ENCODE measurements at regions not wholly inside any gene's neighbourhood (a gene's known extent, or its start where the extent isn't known, plus 50 kb on each side); places are given as distances from the start of the nearest gene placed in this dataset.

- H2BK5ac ChIP-seq (ENCODE audit: low read depth, low read length, poor library complexity, severe bottlenecking): no peak overlapping the region
- no peak overlapping the region for H3K23ac ChIP-seq (ENCODE audit: low read length in 2 of 2)
- DNase-seq: no peak
- H3K9me3 ChIP-seq (ENCODE audit: control insufficient read depth, low read length): no peaks in the 10 kb centered on the region
- H4K8ac ChIP-seq (ENCODE audit: low read length): no peak overlapping the region
- no peak overlapping the region for H2BK15ac ChIP-seq (ENCODE audit: low read depth, poor library complexity, severe bottlenecking)
- H3K4ac ChIP-seq (ENCODE audit: low read depth in 1 of 2, low read length in 2 of 2): no peak overlapping the region
- H2BK120ac ChIP-seq (ENCODE audit: low read depth, low read length): no peak overlapping the region
- H3K27ac ChIP-seq (ENCODE audit: low read length, poor library complexity, severe bottlenecking): no peak overlapping the region
- no peak overlapping the region for H3K14ac ChIP-seq (ENCODE audit: low read length in 2 of 2)
- H3K36me3 ChIP-seq (ENCODE audit: control insufficient read depth in 1 of 2, insufficient read depth in 2 of 2, low read depth in 1 of 2, low read length in 2 of 2): no peaks in the 10 kb centered on the region
- no peaks in the 10 kb centered on the region for H3K79me1 ChIP-seq (replicated peaks; ENCODE audit: low read length, poor library complexity, severe bottlenecking)
- H3K4me1 ChIP-seq (ENCODE audit: control insufficient read depth, insufficient read depth, low read depth, low read length): no peaks in the 10 kb centered on the region
- H2AK5ac ChIP-seq (ENCODE audit: low read length, severe bottlenecking): no peak overlapping the region
- H3K18ac ChIP-seq (ENCODE audit: low read depth in 1 of 2, low read length in 2 of 2): no peak overlapping the region
- no peak overlapping the region for H2BK12ac ChIP-seq (ENCODE audit: low read length in 2 of 2)
- no peak overlapping the region for H3K4me3 ChIP-seq (ENCODE audit: insufficient read depth in 1 of 2, low read depth in 1 of 2, low read length in 2 of 2)
- 60% methylated on average over 5 of the region's 7 CpGs for WGBS
- H2AFZ ChIP-seq (ENCODE audit: low read depth, low read length): no peak overlapping the region
- no peaks in the 10 kb centered on the region for H3K27me3 ChIP-seq (ENCODE audit: control insufficient read depth in 1 of 2, insufficient read depth in 1 of 2, low read length in 2 of 2)
- H3K4me2 ChIP-seq (ENCODE audit: low read length, poor library complexity, severe bottlenecking): no peak overlapping the region
- no peak overlapping the region for H4K91ac ChIP-seq (ENCODE audit: low read length)
- H3K9ac ChIP-seq (ENCODE audit: low read length): no peak overlapping the region
Observed at GRCh38 chr13:106680796-106681472, 113.0 kb upstream of the ARGLU1 start.

DNA sequence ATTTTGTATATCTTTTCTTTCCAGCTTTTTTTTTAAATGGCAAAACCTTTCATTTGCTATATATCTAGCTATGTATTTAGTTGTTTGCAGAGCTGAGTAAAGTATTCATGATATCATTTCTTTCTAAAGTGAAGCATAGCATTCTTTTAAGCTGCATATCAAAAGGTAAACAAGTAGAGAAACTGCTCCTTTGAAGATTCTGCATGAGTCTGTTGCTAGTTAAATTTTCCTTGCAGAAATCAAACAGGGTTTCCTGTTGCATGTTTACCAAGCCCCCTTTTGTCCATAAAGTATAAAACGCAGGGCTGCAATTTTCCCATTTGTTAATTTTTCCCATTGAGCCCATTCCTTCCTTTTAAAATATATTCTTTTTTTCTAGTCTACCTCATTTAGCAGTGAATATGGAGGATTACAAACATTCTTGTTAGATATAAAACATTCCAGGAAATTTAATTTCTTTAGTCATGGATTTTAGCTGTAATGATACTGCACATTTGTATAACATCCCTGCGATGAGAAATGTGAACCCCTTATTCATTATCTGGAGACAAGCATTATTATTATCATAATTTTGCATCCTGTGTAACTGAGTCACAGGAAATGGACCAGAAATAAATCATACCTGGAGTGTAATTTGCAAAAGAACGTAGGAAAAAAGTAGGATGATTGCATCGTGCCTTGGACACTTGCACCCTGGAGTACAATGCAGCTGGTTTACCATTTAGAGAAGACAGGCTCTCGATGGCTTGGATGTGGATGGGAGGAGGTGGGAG is 110.9 kb upstream of the ARGLU1 start:
- Histone ChIP-seq H3K36me3 (ENCODE audit: control insufficient read depth in 1 of 2, insufficient read depth in 2 of 2, low read depth in 1 of 2, low read length in 2 of 2) (no peaks in the 10 kb centered on the region), H3K4me2 (ENCODE audit: low read length, poor library complexity, severe bottlenecking) (no peak overlapping the region), H2AFZ (ENCODE audit: low read depth, low read length) (no peak overlapping the region), H3K9me3 (ENCODE audit: control insufficient read depth, low read length) (no peaks in the 10 kb centered on the region), H2BK120ac (ENCODE audit: low read depth, low read length) (no peak overlapping the region), H4K91ac (ENCODE audit: low read length) (no peak overlapping the region), H2AK5ac (ENCODE audit: low read length, severe bottlenecking) (no peak overlapping the region), H2BK5ac (ENCODE audit: low read depth, low read length, poor library complexity, severe bottlenecking) (no peak overlapping the region), H2BK12ac (ENCODE audit: low read length in 2 of 2) (no peak overlapping the region), H3K79me1 (replicated peaks; ENCODE audit: low read length, poor library complexity, severe bottlenecking) (no peaks in the 10 kb centered on the region), H3K27ac (ENCODE audit: low read length, poor library complexity, severe bottlenecking) (no peak overlapping the region), H3K4me1 (ENCODE audit: control insufficient read depth, insufficient read depth, low read depth, low read length) (no peaks in the 10 kb centered on the region), H4K8ac (ENCODE audit: low read length) (no peak overlapping the region), H3K14ac (ENCODE audit: low read length in 2 of 2) (no peak overlapping the region), H3K27me3 (ENCODE audit: control insufficient read depth in 1 of 2, insufficient read depth in 1 of 2, low read length in 2 of 2) (no peaks in the 10 kb centered on the region), H3K23ac (ENCODE audit: low read length in 2 of 2) (no peak overlapping the region), H3K9ac (ENCODE audit: low read length) (no peak overlapping the region), H3K4me3 (ENCODE audit: insufficient read depth in 1 of 2, low read depth in 1 of 2, low read length in 2 of 2) (no peak overlapping the region), H2BK15ac (ENCODE audit: low read depth, poor library complexity, severe bottlenecking) (no peak overlapping the region), H3K18ac (ENCODE audit: low read depth in 1 of 2, low read length in 2 of 2) (no peak overlapping the region), H3K4ac (ENCODE audit: low read depth in 1 of 2, low read length in 2 of 2) (no peak overlapping the region)
- 81% methylated on average over 4 of the region's 5 CpGs for WGBS
- DNase-seq: no peak

DNA sequence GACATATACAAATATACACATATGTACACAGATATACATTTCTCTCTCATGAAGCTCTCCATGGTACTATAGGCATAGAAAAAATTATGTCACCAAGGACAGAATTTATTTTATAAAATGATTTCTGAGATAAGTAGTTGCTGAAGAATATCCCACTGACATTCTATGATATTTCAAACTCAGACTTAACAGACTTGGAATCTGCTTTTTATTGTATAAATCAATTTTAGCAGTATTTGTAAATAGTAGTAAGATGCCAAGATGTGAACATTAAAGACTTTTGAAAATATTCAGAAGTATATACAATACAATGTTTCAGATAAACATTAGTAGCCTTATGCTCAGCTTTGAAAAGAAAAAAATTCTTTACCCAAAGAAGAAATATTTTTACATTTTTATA is 107.4 kb upstream of the ARGLU1 start:
- Histone ChIP-seq H3K79me1 (replicated peaks; ENCODE audit: low read length, poor library complexity, severe bottlenecking) (no peaks in the 10 kb centered on the region), H3K27ac (ENCODE audit: low read length, poor library complexity, severe bottlenecking) (no peak overlapping the region), H4K91ac (ENCODE audit: low read length) (no peak overlapping the region), H3K23ac (ENCODE audit: low read length in 2 of 2) (no peak overlapping the region), H2AK5ac (ENCODE audit: low read length, severe bottlenecking) (no peak overlapping the region), H3K4me3 (ENCODE audit: insufficient read depth in 1 of 2, low read depth in 1 of 2, low read length in 2 of 2) (no peak overlapping the region), H3K4me2 (ENCODE audit: low read length, poor library complexity, severe bottlenecking) (no peak overlapping the region), H3K14ac (ENCODE audit: low read length in 2 of 2) (no peak overlapping the region), H3K18ac (ENCODE audit: low read depth in 1 of 2, low read length in 2 of 2) (no peak overlapping the region), H2BK120ac (ENCODE audit: low read depth, low read length) (no peak overlapping the region), H2BK15ac (ENCODE audit: low read depth, poor library complexity, severe bottlenecking) (no peak overlapping the region), H3K36me3 (ENCODE audit: control insufficient read depth in 1 of 2, insufficient read depth in 2 of 2, low read depth in 1 of 2, low read length in 2 of 2) (no peaks in the 10 kb centered on the region), H2AFZ (ENCODE audit: low read depth, low read length) (no peak overlapping the region), H2BK5ac (ENCODE audit: low read depth, low read length, poor library complexity, severe bottlenecking) (no peak overlapping the region), H3K4me1 (ENCODE audit: control insufficient read depth, insufficient read depth, low read depth, low read length) (peaks cover 2% of the 10 kb centered on the region), H3K4ac (ENCODE audit: low read depth in 1 of 2, low read length in 2 of 2) (no peak overlapping the region), H3K9me3 (ENCODE audit: control insufficient read depth, low read length) (no peaks in the 10 kb centered on the region), H3K27me3 (ENCODE audit: control insufficient read depth in 1 of 2, insufficient read depth in 1 of 2, low read length in 2 of 2) (no peaks in the 10 kb centered on the region), H3K9ac (ENCODE audit: low read length) (no peak overlapping the region), H2BK12ac (ENCODE audit: low read length in 2 of 2) (no peak overlapping the region), H4K8ac (ENCODE audit: low read length) (no peak overlapping the region)
- DNase-seq: no peak

DNA sequence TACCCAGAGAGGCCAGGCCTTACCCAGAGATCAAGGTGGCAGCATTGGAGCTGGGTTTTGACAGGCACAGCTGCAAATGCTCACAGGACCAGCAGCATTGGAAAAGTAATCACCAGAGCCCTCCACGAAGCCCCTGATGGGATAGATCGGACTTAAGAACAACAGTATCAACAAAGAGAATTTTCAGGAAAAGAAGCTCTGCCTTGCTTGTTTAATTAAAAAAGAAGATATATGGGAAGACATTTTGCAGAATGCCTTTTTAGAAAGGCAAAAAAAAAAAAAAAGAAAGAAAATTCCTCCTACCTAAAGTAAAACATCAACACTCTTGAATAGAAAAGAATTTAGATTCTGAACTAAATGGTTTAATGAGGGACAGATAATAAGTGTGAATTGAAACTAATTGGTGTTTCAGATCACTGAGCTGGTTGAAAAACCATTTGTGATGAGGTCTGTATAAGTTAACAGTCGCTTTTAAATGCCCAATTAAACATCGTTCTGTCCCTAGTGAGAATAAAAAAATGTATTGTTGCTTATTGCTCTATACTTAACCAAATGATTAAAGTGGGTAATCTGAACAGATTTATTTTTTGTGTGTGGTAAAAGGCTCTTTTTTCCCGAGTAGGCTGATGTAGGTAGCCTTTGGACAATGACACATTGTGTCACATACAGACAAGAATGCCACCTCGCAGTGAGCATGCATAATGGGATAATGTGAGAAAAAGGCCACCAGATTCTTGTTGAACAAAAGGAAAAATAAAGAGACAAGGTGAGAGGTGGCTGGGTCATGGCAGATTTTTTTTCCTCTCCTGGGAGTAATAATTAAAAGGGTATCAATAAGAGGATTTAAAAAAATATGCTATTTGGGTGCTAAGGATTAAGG is 93.0 kb upstream of the ARGLU1 start:
- Histone ChIP-seq H3K4me1 (ENCODE audit: control insufficient read depth, insufficient read depth, low read depth, low read length) (peaks cover 6% of the 10 kb centered on the region), H2BK15ac (ENCODE audit: low read depth, poor library complexity, severe bottlenecking) (no peak overlapping the region), H2BK5ac (ENCODE audit: low read depth, low read length, poor library complexity, severe bottlenecking) (no peak overlapping the region), H2BK120ac (ENCODE audit: low read depth, low read length) (no peak overlapping the region), H3K4me2 (ENCODE audit: low read length, poor library complexity, severe bottlenecking) (no peak overlapping the region), H4K8ac (ENCODE audit: low read length) (no peak overlapping the region), H3K23ac (ENCODE audit: low read length in 2 of 2) (no peak overlapping the region), H3K14ac (ENCODE audit: low read length in 2 of 2) (no peak overlapping the region), H3K27ac (ENCODE audit: low read length, poor library complexity, severe bottlenecking) (no peak overlapping the region), H4K91ac (ENCODE audit: low read length) (no peak overlapping the region), H3K9ac (ENCODE audit: low read length) (no peak overlapping the region), H2AFZ (ENCODE audit: low read depth, low read length) (no peak overlapping the region), H3K9me3 (ENCODE audit: control insufficient read depth, low read length) (no peaks in the 10 kb centered on the region), H3K27me3 (ENCODE audit: control insufficient read depth in 1 of 2, insufficient read depth in 1 of 2, low read length in 2 of 2) (no peaks in the 10 kb centered on the region), H3K79me1 (replicated peaks; ENCODE audit: low read length, poor library complexity, severe bottlenecking) (no peaks in the 10 kb centered on the region), H3K36me3 (ENCODE audit: control insufficient read depth in 1 of 2, insufficient read depth in 2 of 2, low read depth in 1 of 2, low read length in 2 of 2) (no peaks in the 10 kb centered on the region), H3K4me3 (ENCODE audit: insufficient read depth in 1 of 2, low read depth in 1 of 2, low read length in 2 of 2) (no peak overlapping the region), H3K18ac (ENCODE audit: low read depth in 1 of 2, low read length in 2 of 2) (no peak overlapping the region), H2AK5ac (ENCODE audit: low read length, severe bottlenecking) (no peak overlapping the region), H2BK12ac (ENCODE audit: low read length in 2 of 2) (no peak overlapping the region), H3K4ac (ENCODE audit: low read depth in 1 of 2, low read length in 2 of 2) (no peak overlapping the region)
- WGBS: 84% methylated on average over 5 of the region's 6 CpGs
- no peak for DNase-seq

All from mesenchymal stem cell (in vitro differentiated cells and primary cell).